HepG2 (cell line): ENCODE measurements at regions not wholly inside any gene's neighbourhood (a gene's known extent, or its start where the extent isn't known, plus 50 kb on each side); places are given as distances from the start of the nearest gene placed in this dataset.

Source experiments
- ATAC-seq: fragments of 200-7000 bp; cut with Tn5 transposase; 3 replicates; pipeline ENCODE4 v1.9.1; 2020; ENCODE audit warnings: mild to moderate bottlenecking, moderate library complexity
- BruUV-seq: library from RNA; stranded (reverse); fragments of 400-500 nt; replicated peaks from 2 replicates; lab custom pipeline; 2021; lab: Mats Ljungman, UMichigan
- CTCF ChIA-PET: fragments of 300-600 bp; formaldehyde crosslinking; extraction: SDS; loops from one replicate; lab custom pipeline; 2021; ENCODE audit warnings: low total read pairs, inconsistent platforms, low intra/inter-chr PET ratio; lab: Yijun Ruan, JAX
- POLR2A ChIA-PET: fragments of 350-600 bp; sonication (Branson Sonifier 250); formaldehyde crosslinking; loops from one replicate; lab custom pipeline; 2020; ENCODE audit warnings: antibody characterized with exemption, inconsistent platforms; lab: Yijun Ruan, JAX
- DNase-seq: peaks from one replicate; pipeline ENCODE4 v3.0.0-alpha.2; 2015; ENCODE audit warnings: low spot score
- FAIRE-seq: peaks from 3 replicates; lab custom pipeline; 2011; peaks lifted over from hg19 to GRCh38; lab: Jason Lieb, UNC
- H2AFZ ChIP-seq: one replicate; pipeline ENCODE4 v1.6.1; 2011; ENCODE audit warnings: low read length, inconsistent platforms
- H3K27ac ChIP-seq: fragments of 300-600 bp; 3 replicates; pipeline ENCODE4 v1.8.0; 2011; ENCODE audit warnings: mixed run types, mild to moderate bottlenecking, mixed read lengths, low read length, inconsistent platforms; ENCODE audit not compliant: insufficient read depth; ENCODE audit errors: extremely low read length
- H3K27me3 ChIP-seq, 2 experiments: fragments of 200-600 bp in 1 of 2; 2 replicates in 1 of 2; 3 replicates in 1 of 2; pipeline versions ENCODE4 v1.6.0 to v1.8.0; 2011; ENCODE audit warnings: low read length in 2 of 2, mild to moderate bottlenecking in 2 of 2, moderate library complexity in 2 of 2, inconsistent platforms in 1 of 2; ENCODE audit not compliant: insufficient read depth in 2 of 2, control insufficient read depth in 1 of 2
- H3K36me3 ChIP-seq, 2 experiments: fragments of 200-600 bp in 1 of 2; replicated peaks in 1 of 2; 2 replicates in 1 of 2; 3 replicates in 1 of 2; pipeline versions ENCODE4 v1.5.1 to v1.8.0; 2011; ENCODE audit warnings: low read length in 2 of 2, inconsistent platforms in 1 of 2; ENCODE audit not compliant: insufficient read depth in 2 of 2, control insufficient read depth in 1 of 2
- H3K4me1 ChIP-seq: 2 replicates; pipeline ENCODE4 v1.5.1; 2012; ENCODE audit warnings: low read length, inconsistent platforms; ENCODE audit not compliant: insufficient read depth
- H3K4me2 ChIP-seq: 2 replicates; pipeline ENCODE4 v1.6.0; 2011; ENCODE audit warnings: low read depth, low read length, inconsistent platforms
- H3K4me3 ChIP-seq, 3 experiments: fragments of 200-600 bp in 1 of 3; sonication (generic), shearing (Covaris generic) in 1 of 3; replicated peaks in 1 of 3; 2 replicates each; pipeline ENCODE4 v1.5.1; 2011 to 2016; ENCODE audit warnings: low read length in 3 of 3, inconsistent platforms in 2 of 3, low read depth in 2 of 3, mild to moderate bottlenecking in 2 of 3, control low read depth in 1 of 3, mixed read lengths in 1 of 3; ENCODE audit not compliant: insufficient read depth in 1 of 3
- H3K79me2 ChIP-seq: one replicate; pipeline ENCODE4 v1.6.1; 2011; ENCODE audit warnings: low read length, inconsistent platforms; ENCODE audit not compliant: insufficient read depth
- H3K9ac ChIP-seq: 2 replicates; pipeline ENCODE4 v1.6.0; 2011; ENCODE audit warnings: mild to moderate bottlenecking, low read depth, low read length, inconsistent platforms; ENCODE audit not compliant: insufficient read depth
- H3K9me3 ChIP-seq: 2 replicates; pipeline ENCODE4 v1.5.1; 2012; ENCODE audit warnings: mild to moderate bottlenecking, low read length
- H4K20me1 ChIP-seq: 2 replicates; pipeline ENCODE4 v1.6.0; 2011; ENCODE audit warnings: inconsistent platforms, mild to moderate bottlenecking, low read length, moderate library complexity; ENCODE audit not compliant: insufficient read depth
- ATM ChIP-seq: fragments of 450-650 bp; IDR thresholded peaks from 2 replicates; pipeline ENCODE4 v1.7.1; 2017; ENCODE audit warnings: mild to moderate bottlenecking, borderline replicate concordance
- FOXP4 ChIP-seq: sonication (generic); formaldehyde crosslinking; IDR thresholded peaks from 2 replicates; pipeline ENCODE4 v1.4.0; 2020; ENCODE audit warnings: missing genetic modification reagents
- GLMP ChIP-seq: sonication (generic); formaldehyde crosslinking; IDR thresholded peaks from 2 replicates; pipeline ENCODE4 v1.9.0; 2021; ENCODE audit warnings: missing genetic modification reagents, mild to moderate bottlenecking, borderline replicate concordance
- HNF4A ChIP-seq: sonication (generic); formaldehyde crosslinking; IDR thresholded peaks from 2 replicates; pipeline ENCODE4 v1.4.0; 2020; ENCODE audit warnings: missing genetic modification reagents
- HOMEZ ChIP-seq: IDR thresholded peaks from 2 replicates; pipeline ENCODE4 v1.6.1; 2016; ENCODE audit warnings: low read depth
- MAFG ChIP-seq: sonication (generic); formaldehyde crosslinking; IDR thresholded peaks from 2 replicates; pipeline ENCODE4 v1.5.1; 2020; ENCODE audit warnings: mild to moderate bottlenecking, missing genetic modification reagents
- PBX3 ChIP-seq: sonication (generic); formaldehyde crosslinking; IDR thresholded peaks from 2 replicates; pipeline ENCODE4 v1.8.1; 2023; ENCODE audit warnings: missing genetic modification reagents, inconsistent platforms, borderline replicate concordance
- REL ChIP-seq: sonication (generic); formaldehyde crosslinking; conservative IDR thresholded peaks from 2 replicates; pipeline ENCODE4 v1.8.0; 2022; ENCODE audit warnings: mild to moderate bottlenecking, missing genetic modification reagents, moderate library complexity
- SP4 ChIP-seq: sonication (generic); formaldehyde crosslinking; IDR thresholded peaks from 2 replicates; pipeline ENCODE4 v1.8.1; 2023; ENCODE audit warnings: mild to moderate bottlenecking, missing genetic modification reagents
- ZBTB10 ChIP-seq: sonication (generic); formaldehyde crosslinking; IDR thresholded peaks from 2 replicates; pipeline ENCODE4 v1.4.0; 2020; ENCODE audit warnings: missing genetic modification reagents, borderline replicate concordance
- ZNF577 ChIP-seq: sonication (generic); formaldehyde crosslinking; IDR thresholded peaks from 2 replicates; pipeline ENCODE4 v1.4.0; 2020; ENCODE audit warnings: mild to moderate bottlenecking, low read depth, missing genetic modification reagents, borderline replicate concordance
- ZNF639 ChIP-seq: conservative IDR thresholded peaks from 2 replicates; pipeline ENCODE4 v1.6.1; 2018; ENCODE audit warnings: missing genetic modification reagents
- ZNF790 ChIP-seq: sonication (generic); formaldehyde crosslinking; IDR thresholded peaks from 2 replicates; pipeline ENCODE4 v1.8.0; 2022; ENCODE audit warnings: missing genetic modification reagents, mild to moderate bottlenecking, borderline replicate concordance
- WGBS: methylation state at CpG from one replicate; pipeline ENCODE4 v1.1.6; 2017; ENCODE audit warnings: low lambda C conversion rate; 5-methylcytosine and 5-hydroxymethylcytosine counted together
- in situ Hi-C: cut with HindIII; loops from 2 replicates; pipeline ENCODE4 v1.10.0; 2017; ENCODE audit warnings: low pct_unique_long_range_greater_than_20kb; ENCODE audit not compliant: extremely low pct_ligation_motif_present
- intact Hi-C: fragments of 100-400 bp; cut with micrococcal nuclease; formaldehyde crosslinking; loops from one replicate; pipeline ENCODE4 v1.10.0; 2022; ENCODE audit not compliant: unreplicated experiment

GRCh38 chr16:86044881-86045590 is 146.1 kb downstream of the IRF8 start:
- in situ Hi-C loops (loop anchor here (10.0 kb wide), 1 partner anchor 470 kb away; the partner anchor contains the start of gene FOXF1), intact Hi-C loops (no loop called here)
- DNase-seq (no peak), ATAC-seq (no peak), FAIRE-seq (no peak)
- no peak overlapping the region for H3K9ac ChIP-seq
- H3K36me3 ChIP-seq: no peaks in the 10 kb centered on the region
- H2AFZ ChIP-seq: no peak overlapping the region
- no peaks in the 10 kb centered on the region for H3K9me3 ChIP-seq
- H3K4me3 ChIP-seq: no peak overlapping the region
- peaks cover 2 to 12% of the 10 kb centered on the region in 2 experiments; a peak in 4 of 5 replicates for H3K27me3 ChIP-seq
- H3K4me1 ChIP-seq: no peaks in the 10 kb centered on the region
- WGBS: 23% methylated on average over 8 of the region's 8 CpGs
- H4K20me1 ChIP-seq: no peaks in the 10 kb centered on the region
- H3K79me2 ChIP-seq: no peaks in the 10 kb centered on the region
- H3K27ac ChIP-seq: no peak overlapping the region
- no peak overlapping the region for H3K4me2 ChIP-seq
- no TSS peak for BruUV-seq
- ChIA-PET CTCF (interaction anchor here (1.0 to 1.3 kb wide), 2 partner anchors 472 to 475 kb away, joined by 3 to 4 read pairs; no protein-coding TSS in a partner anchor), POLR2A (no interaction called here)
- TF ChIP-seq MAFG (CRISPR knock-in tag): no peak
- no peak for TF ChIP-seq FOXP4 (CRISPR knock-in tag)
- no peak for TF ChIP-seq GLMP (CRISPR knock-in tag)
- TF ChIP-seq ZNF639 (CRISPR knock-in tag): no peak
- no peak for TF ChIP-seq ZBTB10 (CRISPR knock-in tag)
- TF ChIP-seq REL: no peak
- TF ChIP-seq ATM: no peak
- TF ChIP-seq ZNF790 (CRISPR knock-in tag): no peak
- TF ChIP-seq PBX3: no peak
- TF ChIP-seq SP4 (CRISPR knock-in tag): no peak
- no peak for TF ChIP-seq HOMEZ (CRISPR knock-in tag)
- TF ChIP-seq ZNF577 (CRISPR knock-in tag): no peak
- TF ChIP-seq HNF4A (CRISPR knock-in tag): no peak
